ENCODE measurements at regions not wholly inside any gene's neighbourhood (a gene's known extent, or its start where the extent isn't known, plus 50 kb on each side); places are given as distances from the start of the nearest gene placed in this dataset.

DNA sequence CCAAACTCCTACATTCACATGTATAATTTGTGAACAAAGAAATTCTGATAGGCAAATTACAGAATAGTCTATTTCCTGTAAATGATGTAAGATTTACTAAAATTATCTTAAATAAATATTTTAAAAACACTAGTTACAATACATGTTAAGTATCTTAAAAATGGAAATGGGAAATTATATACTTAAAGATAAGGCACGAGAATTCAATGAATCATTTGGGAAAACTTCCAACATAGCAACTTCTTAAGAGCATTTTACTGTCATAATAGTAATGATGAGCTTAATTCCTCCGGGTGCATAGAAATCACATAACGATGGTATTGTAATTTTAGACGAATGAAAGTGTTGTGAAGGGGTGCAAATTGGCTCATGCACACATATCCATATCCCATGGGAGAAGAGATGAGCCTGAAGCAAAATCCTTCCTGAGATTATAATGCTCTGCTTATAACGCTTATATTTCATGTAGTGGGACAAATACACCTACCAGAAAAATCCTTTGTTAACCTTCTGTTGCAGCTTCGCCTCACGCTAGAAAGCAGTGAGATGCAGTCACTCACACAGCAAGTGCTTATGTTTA lies 873.5 kb downstream of the PDHA2 start:
- DNase-seq, result no peak

DNA sequence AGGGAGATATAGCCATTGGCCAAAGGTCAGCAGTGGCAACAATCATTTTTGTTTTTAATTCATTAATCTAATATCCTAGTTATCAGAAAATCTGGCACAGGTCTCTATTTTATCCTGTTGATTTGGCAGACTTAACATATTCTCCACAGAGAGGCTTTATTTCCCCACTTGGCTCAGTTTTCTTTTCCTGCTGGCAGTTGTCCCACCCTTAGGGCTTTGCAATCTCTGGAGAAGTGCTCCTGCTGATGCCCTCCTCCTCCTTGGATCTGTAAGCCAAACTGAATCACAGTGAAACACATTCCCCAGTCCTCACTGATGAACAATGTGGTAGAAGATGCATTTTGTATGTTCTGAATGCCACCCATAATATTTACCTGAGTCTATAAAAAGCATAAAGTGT lies 889.7 kb downstream of the PDHA2 start:
- DNase-seq, result no peak

DNA sequence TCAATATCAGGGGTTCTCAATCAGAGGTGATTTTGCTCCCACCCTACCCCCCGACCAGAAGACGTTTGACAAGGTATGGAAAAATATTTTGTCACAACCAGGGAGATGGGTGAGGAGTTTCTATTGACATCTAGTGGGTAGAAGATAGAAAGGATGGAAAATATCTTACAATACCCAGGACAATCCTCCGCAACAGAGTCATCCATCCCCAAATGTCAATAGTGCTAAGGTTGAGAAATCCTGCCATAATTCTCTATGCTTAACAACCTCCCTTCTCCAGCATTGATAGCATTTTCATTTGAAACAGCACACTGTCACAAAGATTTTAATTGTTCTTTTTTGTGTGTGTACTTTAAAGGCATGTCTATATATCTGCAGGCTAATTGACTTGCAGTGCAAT lies 890.5 kb downstream of the PDHA2 start:
- no peak for DNase-seq

DNA sequence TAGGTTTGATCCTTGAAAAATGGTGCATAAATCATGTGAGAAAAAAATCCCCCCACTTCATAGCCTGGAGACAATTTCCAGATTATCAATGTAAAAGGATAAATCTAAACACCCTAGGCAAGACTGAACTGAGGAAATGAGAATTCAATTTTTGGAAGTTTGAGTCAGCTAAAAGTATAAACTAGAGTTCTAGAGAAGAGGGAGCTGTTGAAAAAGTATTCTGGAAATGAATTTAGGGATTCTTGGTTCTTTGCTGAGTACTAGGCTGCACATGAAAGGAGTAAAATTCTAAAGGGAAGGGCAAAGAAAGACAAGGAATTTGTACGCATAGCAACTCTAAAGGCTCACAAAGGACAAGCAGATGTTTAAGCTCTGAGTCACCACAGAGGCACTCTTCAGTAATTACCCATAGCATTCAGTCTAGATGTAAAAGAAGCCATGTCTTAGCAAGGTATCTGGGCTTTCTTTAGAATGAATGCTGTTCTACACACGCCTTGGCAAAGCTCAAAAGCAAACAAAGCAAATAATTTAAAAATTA lies 896.5 kb downstream of the PDHA2 start:
- DNase-seq, result no peak

DNA sequence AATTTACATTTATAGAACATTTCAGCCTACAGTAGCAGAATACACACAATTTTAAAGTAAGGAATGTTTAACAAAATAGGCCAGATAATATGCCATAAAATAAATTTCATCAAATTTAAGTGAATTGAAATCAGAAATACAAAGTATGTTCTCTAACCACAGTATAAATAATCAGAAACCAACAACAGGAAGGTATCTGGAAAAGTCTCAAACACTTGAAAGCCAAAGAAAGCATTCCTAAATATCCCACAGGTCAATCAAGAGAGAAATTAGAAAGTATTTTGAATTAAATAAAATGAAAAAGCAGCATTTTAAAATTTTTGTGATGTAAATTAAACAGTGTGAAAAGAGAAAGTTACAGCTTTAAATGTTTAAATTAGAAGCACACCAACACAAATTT lies 899.2 kb downstream of the PDHA2 start:
- DNase-seq, result no peak

DNA sequence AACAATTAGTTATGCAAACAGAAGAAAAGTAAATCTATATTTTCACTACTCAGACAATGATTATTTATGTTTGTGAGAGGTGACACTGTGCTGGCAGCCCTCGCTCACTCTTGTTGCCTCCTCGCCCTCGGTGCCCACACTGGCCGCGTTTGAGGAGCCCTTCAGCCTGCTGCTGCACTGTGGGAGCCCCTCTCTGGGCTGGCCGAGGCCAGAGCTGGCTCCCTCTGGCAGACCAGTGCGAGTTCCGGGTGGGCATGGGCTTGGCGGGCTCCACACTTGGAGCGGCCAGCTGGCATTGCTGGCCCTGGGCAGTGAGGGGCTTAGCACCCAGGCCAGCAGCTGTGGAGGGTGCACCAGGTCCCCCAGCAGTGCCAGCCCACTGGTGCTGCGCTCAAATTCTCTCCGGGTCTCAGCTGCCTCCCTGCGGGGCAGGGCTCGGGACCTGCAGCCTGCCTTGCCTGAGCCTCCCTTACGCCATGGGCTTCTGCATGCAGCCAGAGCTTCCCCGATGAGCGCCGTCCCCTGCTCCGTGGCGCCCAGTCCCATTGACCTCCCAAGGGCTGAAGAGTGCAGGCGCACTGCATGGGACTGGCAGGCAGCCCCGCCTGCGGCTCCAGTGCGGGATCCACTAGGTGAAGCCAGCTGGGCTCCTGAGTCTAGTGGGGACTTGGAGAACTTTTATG lies 902.6 kb downstream of the PDHA2 start:
- DNase-seq, result no peak

DNA sequence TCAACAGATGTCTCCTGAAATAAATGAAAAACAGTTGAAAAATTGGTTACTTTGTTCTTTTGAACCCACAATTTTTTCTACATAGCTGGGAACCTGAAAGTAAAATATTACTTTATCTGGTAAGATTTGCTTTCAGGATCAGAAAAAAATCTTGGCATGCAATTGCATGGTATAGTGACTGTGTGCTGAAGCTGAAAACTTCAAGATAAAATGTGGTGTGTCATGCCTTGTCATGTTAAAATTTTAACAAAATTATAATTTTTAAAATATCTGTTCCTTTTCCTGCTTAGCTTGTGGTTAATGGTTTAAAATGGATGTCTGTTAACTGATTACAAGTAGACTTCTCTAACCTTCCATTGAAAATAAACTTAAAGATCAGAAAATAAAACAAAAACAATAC lies 904.8 kb downstream of the PDHA2 start:
- no peak for DNase-seq

DNA sequence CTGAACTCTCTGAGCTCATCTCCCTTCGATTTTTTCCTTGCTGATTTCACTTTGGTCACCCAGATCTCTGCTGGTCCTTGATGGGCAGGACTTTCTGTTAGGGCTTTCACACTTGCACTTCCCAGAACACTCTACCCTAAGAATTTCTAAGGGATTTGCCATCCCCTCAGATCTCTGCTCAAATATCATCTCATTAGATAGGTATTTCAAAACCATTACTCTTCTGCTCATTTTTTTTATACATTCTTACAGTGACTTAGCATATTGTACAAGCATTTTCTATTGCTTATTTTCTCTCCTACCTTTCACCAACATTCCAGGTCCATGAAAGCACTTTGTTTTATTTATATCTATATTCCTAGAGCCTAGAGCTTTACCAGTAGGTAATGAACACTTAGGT lies 913.3 kb downstream of the PDHA2 start:
- no peak for DNase-seq

DNA sequence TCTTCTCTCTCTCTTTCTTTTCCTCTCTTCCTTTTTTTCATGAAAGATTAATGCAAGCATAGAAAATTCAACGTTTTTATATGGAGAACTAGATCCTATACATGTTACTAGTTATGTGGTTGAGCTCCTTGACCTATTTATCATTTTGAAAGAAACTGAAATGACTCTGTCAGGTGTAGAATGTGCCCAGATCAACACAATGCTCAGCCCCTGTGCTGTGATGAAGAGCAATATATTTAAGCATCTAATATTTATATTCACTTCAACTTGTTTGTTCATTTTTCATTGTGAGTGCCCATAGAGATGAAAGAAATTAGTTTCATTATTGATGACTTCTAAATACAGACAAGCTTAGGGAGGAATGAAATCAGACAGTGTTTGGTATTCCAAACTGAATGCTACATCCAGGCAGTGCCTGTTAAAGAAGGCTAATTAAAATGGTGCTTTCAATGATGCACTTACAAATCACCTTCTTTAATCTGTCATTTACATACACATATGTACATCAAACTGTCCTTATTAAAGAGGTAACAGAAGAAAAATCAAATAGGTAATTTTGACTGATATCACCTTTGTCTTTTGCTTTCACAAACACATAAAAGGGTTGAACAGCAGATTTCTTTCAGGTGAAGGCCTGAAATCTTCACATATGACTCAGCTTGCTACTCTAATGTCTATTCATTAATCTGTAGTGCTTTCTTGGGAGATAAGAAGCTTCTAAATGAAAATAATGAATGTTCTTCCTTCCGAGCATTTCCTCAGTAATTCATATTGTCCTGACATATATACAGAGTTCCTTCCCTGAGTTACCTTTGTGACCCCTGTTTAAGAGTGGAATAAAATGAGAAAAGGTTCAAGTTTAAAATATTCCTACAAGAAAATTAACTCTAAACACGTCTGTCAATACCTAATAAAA lies 915.9 kb downstream of the PDHA2 start:
- no peak for DNase-seq

DNA sequence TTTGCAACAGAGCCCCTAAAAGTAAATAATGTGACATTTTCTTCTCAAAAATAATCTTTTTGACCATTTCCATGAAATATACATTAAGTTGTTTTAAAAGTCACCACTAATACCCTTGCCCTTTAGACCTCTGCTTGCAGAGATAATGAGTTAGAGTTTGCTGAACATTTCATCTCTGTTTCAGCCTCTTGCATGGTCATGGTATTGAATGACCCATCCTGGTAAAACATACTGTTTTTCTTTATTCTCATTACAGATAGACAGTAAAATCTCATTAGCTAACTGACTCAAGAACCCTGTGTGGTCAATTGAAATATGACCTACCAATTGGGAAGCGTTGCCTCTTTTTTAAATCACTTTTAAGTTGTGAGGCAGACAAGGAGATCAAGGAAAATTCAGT lies 916.7 kb downstream of the PDHA2 start:
- no peak for DNase-seq

DNA sequence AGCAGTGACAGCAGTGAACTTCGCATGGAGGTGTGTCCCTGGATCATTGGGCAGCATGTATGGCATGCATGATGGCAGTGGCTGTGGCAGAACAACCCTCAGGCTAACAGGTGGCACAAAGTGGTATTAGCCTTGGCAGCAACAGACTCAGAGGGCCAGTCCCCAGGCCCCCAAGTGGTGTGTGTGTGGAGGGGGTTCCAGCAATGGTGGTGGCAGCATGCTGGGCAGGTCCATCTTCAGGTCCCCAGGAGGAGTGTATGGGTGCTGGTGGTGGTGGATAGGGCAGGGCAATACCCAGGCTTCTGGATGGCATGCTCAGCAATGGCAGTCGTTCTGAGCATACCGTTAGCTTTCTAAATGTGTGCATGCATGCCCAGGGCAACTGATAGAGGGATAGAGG lies 923.7 kb downstream of the PDHA2 start:
- no peak for DNase-seq

DNA sequence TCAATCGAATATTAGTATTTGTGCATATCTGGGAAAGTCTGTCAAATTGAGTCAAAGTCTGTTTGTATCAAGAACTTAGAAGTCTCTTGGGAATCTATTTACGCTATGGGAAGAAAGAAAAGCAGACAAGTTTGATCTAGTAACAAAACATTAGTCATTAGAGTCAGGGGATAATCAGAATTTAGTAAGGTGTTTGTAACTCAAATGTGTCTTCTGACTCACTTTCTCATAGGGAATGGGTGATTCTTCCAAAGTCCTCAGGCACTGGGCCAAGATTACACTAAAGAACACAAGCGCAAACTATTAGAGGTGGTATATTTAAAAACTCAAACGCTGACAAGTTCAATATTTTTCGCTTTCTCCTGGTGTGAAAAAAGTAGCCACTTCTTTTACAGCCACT lies 926.5 kb downstream of the PDHA2 start:
- no peak for DNase-seq

DNA sequence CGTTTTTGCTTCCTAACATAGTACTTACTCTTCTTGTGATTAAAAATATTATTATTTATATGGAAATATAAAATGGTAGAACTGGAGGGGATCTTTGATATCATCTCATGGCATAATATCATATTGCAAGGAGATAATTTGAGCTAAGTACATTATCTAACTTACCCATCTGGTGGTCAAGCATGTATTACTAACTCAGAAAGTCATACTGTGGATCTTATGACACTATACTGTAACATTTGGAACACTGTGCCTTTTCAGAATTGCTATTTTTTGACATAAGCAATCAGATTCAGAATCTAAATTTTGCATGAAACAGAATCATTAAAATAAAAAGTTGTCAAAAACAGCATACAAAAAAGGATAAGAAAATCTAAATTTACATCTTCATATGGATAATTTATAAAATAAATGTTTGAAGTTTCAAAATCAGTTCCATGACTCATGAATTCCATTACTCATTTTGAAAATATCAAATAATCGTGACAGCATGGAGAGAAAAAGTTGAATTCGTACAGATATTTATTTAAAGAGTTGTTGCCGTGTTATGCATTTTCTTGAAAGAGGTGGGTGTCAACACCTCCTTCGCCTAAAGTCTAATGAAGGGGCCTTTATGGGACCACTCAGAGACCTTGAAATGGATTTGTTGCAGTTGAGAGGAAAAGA lies 928.1 kb downstream of the PDHA2 start:
- DNase-seq, result no peak

DNA sequence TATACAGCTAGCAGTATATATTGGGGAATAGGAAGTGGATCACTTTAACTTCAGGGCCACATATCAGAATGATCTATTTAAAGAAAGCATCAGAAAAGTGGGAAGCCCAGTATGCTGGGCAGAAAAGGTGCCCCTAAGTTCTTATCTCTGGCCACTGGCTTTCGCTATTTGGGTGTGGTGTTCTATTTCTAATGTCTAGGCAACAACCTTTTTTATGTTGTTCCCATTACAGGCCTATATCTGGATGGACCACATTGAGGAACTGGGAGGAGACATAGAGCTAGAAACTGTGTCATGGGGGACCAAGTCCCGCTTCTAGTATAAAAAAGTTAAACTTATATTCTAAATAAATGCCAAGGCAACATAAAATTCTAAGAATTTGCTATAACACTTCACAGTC lies 935.6 kb downstream of the PDHA2 start:
- no peak for DNase-seq

DNA sequence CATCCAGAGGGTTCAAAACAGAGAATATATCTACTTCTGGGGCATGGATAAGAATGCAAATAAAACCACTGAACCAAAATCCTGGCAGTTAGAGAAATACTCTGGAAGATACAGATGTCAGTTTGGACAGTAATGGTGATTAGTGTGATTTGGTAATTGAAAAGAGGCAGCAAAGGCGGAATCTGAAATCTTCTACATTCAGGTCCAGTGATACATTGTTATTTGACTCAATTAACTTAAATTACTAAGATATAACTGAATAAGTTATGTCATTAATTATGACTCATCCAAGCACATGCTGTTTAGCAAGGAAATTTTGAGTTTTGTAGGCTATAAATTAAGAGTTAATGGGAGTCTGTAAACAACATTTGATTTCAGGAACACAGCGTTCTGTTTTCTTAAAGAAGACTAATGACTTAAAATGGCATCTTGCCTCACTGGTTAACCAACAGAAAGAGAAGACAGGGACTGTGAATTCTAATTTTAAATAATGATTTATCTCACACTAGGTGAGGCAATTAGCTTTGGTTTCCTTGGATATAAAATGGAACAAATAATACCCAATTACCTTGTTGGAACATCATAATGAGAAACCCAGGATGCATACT lies 937.1 kb downstream of the PDHA2 start:
- no peak for DNase-seq

DNA sequence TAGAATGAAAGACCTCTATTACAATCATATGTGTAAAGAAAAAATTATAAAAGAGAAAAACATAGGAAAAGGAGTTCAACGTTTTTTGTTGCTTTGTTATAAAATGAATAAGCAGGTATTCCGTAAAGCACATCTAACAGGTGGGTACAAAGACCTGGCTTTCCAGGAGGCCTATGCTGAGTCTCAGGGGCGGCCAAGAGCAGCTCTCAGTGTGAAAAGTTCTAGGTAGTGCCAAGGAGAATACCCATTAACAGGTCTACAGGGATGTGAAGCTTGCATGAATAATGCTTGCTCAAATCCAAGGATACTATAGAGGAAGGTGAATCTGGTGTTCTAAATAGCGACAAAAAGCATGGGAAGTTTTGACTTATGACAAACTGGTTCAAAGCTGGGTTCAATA lies 944.4 kb downstream of the PDHA2 start:
- no peak for DNase-seq

DNA sequence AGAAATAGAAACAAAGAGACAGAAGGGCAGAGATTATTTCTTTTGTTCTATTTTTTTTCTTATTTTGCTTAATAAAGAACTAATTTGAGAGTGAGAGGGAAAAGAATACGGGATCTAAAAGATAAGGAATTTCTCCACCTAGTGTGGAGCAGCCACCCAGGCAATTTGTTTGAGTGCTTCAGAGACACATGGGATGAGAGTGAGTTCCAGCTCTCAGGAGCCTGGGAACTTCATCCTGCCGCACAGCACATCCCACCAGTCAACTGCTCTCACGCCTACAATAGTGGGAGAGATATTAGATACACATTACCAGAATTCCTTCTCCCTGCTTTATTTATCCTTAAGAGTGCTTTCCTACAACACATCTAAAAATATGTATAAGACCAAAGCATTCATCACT lies 946.4 kb downstream of the PDHA2 start:
- no peak for DNase-seq

DNA sequence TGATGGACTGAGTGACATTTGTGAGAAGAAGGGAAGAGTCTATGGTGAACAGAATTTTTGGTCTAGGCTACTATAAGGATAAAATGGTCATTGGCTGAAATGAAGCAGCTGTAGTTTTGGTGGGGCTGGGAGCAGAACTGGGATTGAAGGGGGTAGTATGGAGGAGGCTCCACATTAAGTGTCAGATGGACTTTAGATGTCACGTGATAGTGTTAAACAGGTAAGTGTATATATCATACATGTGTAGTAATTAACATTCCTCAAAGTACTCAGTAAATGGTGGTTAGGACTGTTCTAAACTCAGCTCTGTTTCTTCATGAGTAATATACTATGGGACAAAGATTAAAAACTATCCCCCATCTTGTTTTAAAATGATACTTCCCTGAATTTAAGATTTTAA lies 947.9 kb downstream of the PDHA2 start:
- no peak for DNase-seq

DNA sequence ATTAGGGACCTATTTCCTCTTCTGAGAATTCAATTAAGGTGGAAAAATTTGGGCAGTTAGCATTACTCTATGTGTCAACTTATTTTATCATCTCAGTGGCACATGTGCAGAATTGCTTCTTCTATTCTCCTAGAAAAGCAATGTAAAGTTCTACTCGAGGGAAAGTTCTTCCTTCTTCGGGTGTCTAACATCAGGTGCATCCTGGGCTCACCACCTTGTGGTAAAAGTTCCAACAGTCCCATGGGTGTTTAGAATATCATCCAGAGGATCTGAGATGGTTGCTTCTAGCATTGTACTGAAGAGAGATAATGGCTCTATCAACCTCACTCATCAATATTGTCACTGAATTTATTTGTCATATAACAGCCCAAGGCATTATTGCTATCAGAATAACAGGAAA lies 969.7 kb downstream of the PDHA2 start:
- DNase-seq, result no peak

DNA sequence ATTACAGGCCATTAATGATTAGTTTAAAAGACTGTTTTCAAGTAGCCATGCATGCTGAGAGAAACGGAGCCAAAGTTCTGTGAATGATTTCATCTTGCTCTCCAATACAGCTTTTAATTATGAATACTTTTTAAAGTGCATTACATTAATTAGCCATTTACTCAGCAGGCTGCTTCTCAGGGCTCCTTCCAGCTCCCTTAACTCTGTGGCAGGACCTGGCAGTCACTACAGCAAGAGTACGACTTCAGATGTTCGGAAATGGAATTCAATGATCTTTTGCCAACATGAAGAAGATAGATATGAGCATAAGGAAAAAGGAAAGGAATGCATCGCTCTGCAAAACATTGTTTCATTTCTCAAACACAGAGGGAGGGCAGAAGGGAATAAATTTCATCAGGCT lies 987.2 kb downstream of the PDHA2 start:
- no peak for DNase-seq

DNA sequence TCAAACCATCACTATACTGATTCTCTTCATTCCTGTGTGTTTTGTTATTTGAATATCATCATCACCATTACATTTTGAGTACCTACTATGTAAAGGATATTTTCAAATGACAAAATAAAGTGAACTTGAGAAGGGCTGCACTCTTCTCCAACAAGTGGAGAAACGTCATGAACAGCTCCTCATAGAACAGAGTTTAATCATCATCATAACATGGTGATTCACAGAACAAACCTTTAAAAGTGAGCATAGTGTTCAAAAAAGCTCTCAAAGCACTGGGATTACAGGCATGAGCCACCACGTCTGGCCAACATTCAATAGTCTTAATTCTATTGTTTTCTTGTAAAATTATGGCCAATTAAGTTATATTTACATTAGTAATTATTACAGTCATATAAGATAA lies 993.9 kb downstream of the PDHA2 start:
- no peak for DNase-seq

DNA sequence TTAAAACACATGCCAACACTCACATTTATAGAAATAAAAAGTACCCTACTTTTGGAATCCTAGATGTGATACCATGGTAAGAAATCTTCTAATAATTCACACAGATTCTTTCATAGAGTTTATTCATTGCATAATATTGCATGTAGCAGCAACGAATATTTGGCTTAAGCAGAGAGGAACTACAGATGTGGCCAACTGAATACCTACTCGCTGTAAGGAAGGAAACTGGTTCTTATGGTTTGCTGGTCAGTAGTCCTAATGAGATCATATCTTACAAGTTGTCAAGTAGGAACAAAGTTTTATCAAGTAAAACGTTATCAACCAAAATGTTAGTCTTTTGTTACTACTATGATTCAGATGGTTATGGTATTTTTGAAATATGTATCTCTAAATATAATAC lies 996.1 kb downstream of the PDHA2 start:
- no peak for DNase-seq

DNA sequence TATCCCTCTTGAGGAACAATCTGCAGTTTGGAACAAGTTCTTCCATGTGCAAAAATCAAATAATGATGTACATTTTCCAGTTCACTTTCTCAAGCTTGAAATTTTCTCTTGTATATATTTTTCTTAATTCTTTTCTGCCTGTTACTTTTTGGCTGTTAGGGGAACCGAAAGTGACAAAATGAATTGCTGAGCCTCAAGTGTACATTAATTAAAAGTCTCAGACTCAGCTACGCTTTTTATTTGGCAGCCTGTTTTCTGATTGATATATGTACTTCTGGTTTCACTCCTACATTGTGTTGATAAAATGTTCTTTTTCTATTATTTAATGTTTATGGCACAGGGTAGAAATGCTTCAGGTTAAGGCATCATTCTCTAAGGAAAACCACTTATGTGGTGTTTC lies 999.5 kb downstream of the PDHA2 start:
- no peak for DNase-seq
